Activated B cell treated with CpG ODN at 0.5 μM for 24 hours (primary cell): ENCODE measurements at regions not wholly inside any gene's neighbourhood (a gene's known extent, or its start where the extent isn't known, plus 50 kb on each side); places are given as distances from the start of the nearest gene placed in this dataset.

Experiments
- ATAC-seq: fragments of 200-7000 bp; cut with Tn5 transposase; one replicate; pipeline ENCODE4 v1.10.0; 2021; ENCODE audit warnings: low read depth, mild to moderate bottlenecking, moderate library complexity
- CTCF ChIA-PET: fragments of 350-600 bp; sonication (Branson Sonifier 250); formaldehyde crosslinking; loops from one replicate; lab custom pipeline; 2021; ENCODE audit warnings: antibody characterized with exemption; lab: Charles Lee
- POLR2A ChIA-PET: fragments of 350-600 bp; sonication (Branson Sonifier 250); formaldehyde crosslinking; loops from one replicate; lab custom pipeline; 2021; ENCODE audit warnings: antibody characterized with exemption; lab: Charles Lee
- DNase-seq: peaks from one replicate; pipeline ENCODE4 v3.0.0; 2022
- H3K27ac Mint-ChIP-seq: one replicate; pipeline ENCODE4 v1.8.0; 2020; ENCODE audit warnings: mixed read lengths
- H3K27me3 Mint-ChIP-seq: one replicate; pipeline ENCODE4 v1.8.0; 2021; ENCODE audit warnings: mixed read lengths
- H3K36me3 Mint-ChIP-seq: one replicate; pipeline ENCODE4 v1.8.0; 2021; ENCODE audit warnings: low read depth, mixed read lengths
- H3K4me1 Mint-ChIP-seq: one replicate; pipeline ENCODE4 v1.8.0; 2021; ENCODE audit warnings: mixed read lengths
- H3K4me3 Mint-ChIP-seq: one replicate; pipeline ENCODE4 v1.8.0; 2020; ENCODE audit warnings: mild to moderate bottlenecking, mixed read lengths
- H3K9me3 Mint-ChIP-seq: one replicate; pipeline ENCODE4 v1.8.0; 2020; ENCODE audit warnings: mixed read lengths
- intact Hi-C: fragments of 100-400 bp; cut with micrococcal nuclease; formaldehyde crosslinking; loops from one replicate; pipeline ENCODE4 v1.15.1; 2024
- TF ChIP-seq, protein P1 (sequence below): fragments of 200-600 bp; IDR thresholded peaks from one replicate; pipeline ENCODE4 v1.8.0; 2022; ENCODE audit warnings: antibody characterized with exemption, mild to moderate bottlenecking

DNA sequence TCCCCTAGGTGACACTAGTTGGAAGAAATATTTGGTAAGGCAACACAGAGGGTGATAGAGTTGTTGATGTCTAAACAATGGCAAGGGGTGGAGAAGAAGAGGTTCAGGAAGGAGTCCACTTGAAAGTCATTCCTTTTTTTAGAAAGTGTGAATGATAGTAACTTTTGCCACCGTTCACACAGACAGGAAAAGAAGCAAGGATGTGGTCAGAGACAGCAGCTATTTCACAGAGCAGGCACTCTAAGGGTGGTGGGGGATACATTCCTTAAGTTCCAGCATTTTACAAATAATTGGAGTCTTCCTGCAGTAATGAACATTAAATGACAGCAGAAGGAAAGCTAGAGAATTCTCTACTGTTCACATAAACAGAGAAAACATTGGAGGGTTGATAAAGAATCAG lies 75.4 kb upstream of the ZNF385D start:
- Mint-ChIP-seq H3K27me3 (no peaks in the 10 kb centered on the region), H3K36me3 (no peaks in the 10 kb centered on the region), H3K9me3 (no peaks in the 10 kb centered on the region), H3K4me3 (no peak overlapping the region), H3K27ac (no peak overlapping the region), H3K4me1 (no peaks in the 10 kb centered on the region)
- CTCF ChIA-PET: interaction anchor here (0.7 kb wide), 1 partner anchor 629 kb away, joined by 4 read pairs; no protein-coding TSS in a partner anchor
- intact Hi-C loops: no loop called here
- DNase-seq: no peak
- TF ChIP-seq, protein P1, sequence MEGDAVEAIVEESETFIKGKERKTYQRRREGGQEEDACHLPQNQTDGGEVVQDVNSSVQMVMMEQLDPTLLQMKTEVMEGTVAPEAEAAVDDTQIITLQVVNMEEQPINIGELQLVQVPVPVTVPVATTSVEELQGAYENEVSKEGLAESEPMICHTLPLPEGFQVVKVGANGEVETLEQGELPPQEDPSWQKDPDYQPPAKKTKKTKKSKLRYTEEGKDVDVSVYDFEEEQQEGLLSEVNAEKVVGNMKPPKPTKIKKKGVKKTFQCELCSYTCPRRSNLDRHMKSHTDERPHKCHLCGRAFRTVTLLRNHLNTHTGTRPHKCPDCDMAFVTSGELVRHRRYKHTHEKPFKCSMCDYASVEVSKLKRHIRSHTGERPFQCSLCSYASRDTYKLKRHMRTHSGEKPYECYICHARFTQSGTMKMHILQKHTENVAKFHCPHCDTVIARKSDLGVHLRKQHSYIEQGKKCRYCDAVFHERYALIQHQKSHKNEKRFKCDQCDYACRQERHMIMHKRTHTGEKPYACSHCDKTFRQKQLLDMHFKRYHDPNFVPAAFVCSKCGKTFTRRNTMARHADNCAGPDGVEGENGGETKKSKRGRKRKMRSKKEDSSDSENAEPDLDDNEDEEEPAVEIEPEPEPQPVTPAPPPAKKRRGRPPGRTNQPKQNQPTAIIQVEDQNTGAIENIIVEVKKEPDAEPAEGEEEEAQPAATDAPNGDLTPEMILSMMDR: no peak
- POLR2A ChIA-PET: no interaction called here
- ATAC-seq: no peak

DNA sequence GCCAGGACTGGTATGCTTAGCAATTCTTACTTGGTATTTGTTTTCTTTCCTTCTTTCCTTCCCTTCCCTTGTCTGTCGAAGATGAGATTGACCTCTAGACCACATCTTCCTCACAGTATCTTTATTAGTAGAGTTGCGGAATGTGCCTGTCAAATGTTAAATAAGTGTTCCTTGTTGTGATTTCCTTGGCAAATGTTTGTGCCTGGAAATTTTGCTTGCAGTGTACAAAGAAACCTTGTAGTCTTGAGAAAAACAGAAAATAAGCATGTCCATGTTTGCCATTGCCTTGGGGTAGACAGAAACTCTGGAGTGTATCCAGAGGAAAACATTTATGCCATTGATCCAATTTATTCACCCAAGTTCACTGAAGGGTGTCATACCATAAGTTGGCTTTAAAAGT lies 79.5 kb upstream of the ZNF385D start:
- H3K9me3 Mint-ChIP-seq: no peaks in the 10 kb centered on the region
- DNase-seq (no peak), ATAC-seq (no peak)
- TF ChIP-seq, protein P1: no peak
- no peak overlapping the region for H3K27ac Mint-ChIP-seq
- no peaks in the 10 kb centered on the region for H3K27me3 Mint-ChIP-seq
- H3K36me3 Mint-ChIP-seq: no peaks in the 10 kb centered on the region
- ChIA-PET POLR2A (no interaction called here), CTCF (no interaction called here)
- no peaks in the 10 kb centered on the region for H3K4me1 Mint-ChIP-seq
- intact Hi-C loops: no loop called here
- H3K4me3 Mint-ChIP-seq: no peak overlapping the region

DNA sequence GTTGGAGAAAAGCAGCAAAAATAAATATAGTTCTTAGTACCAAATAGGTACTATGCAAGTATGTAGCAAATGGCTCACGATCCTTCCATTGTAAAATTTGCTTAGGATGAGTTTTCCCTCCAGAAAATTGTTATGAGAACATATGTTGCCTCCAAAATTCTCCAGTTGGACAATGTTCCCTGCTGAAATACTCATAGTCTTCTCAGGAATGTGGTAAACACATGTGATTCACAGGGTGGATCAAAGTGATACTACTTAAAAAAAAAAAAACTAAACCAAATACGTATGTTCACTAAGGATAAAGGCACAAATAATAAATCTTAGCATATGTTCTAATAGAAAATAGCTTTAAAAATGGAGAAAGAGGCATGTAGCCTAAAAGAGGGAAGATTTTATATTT lies 84.3 kb upstream of the ZNF385D start:
- no peaks in the 10 kb centered on the region for H3K27me3 Mint-ChIP-seq
- DNase-seq (no peak), ATAC-seq (no peak)
- ChIA-PET CTCF (no interaction called here), POLR2A (no interaction called here)
- TF ChIP-seq, protein P1: no peak
- H3K4me3 Mint-ChIP-seq: no peak overlapping the region
- H3K27ac Mint-ChIP-seq: no peak overlapping the region
- no peaks in the 10 kb centered on the region for H3K9me3 Mint-ChIP-seq
- intact Hi-C loops: no loop called here
- H3K4me1 Mint-ChIP-seq: no peaks in the 10 kb centered on the region
- H3K36me3 Mint-ChIP-seq: no peaks in the 10 kb centered on the region

DNA sequence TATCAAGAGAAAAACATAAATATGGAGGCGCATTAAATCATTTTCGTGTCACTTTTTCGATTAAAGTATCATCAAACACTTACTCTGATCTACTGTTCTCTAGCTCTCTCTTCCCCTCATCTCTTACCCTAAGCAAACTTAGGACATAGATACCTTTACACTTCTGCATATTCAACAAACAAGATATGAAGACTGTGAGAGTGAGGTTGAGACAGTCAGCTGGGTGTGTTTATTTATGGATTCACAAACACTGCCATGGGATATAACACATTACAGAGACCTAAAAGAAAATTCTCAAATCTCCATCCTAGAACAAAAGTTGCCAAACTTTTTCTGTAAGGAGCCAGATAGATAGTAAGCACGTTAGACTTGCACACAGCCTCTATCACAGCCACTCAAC lies 85.2 kb upstream of the ZNF385D start:
- intact Hi-C loops: no loop called here
- CTCF ChIA-PET: no interaction called here
- no peaks in the 10 kb centered on the region for H3K4me1 Mint-ChIP-seq
- TF ChIP-seq, protein P1: no peak
- H3K27me3 Mint-ChIP-seq: no peaks in the 10 kb centered on the region
- no peak overlapping the region for H3K27ac Mint-ChIP-seq
- POLR2A ChIA-PET: no interaction called here
- H3K9me3 Mint-ChIP-seq: peaks cover 4% of the 10 kb centered on the region
- ATAC-seq (no peak), DNase-seq (no peak)
- H3K36me3 Mint-ChIP-seq: no peaks in the 10 kb centered on the region
- no peak overlapping the region for H3K4me3 Mint-ChIP-seq

DNA sequence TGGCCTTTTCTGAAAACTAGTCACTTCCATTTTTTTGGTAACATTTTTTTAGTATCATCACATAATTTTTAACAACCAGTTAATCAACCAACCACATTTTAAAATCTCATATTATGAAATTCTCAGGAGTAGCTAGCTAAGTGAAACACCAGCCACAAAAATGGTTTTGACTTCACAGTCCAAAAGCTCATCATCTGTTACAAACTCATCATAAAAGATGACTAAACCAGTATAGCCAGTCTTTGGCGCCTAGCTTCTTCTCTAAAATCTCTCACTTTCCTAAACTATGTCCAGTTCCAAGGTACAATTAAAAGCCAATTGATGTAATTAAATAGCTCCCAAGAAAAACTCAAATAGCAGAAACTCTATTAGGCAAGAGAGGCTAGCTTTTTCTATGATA lies 88.2 kb upstream of the ZNF385D start:
- POLR2A ChIA-PET: no interaction called here
- no peaks in the 10 kb centered on the region for H3K27me3 Mint-ChIP-seq
- H3K27ac Mint-ChIP-seq: no peak overlapping the region
- ATAC-seq (no peak), DNase-seq (no peak)
- no peaks in the 10 kb centered on the region for H3K36me3 Mint-ChIP-seq
- no peaks in the 10 kb centered on the region for H3K4me1 Mint-ChIP-seq
- intact Hi-C loops: no loop called here
- TF ChIP-seq, protein P1: no peak
- peaks cover 4% of the 10 kb centered on the region for H3K9me3 Mint-ChIP-seq
- CTCF ChIA-PET: no interaction called here
- H3K4me3 Mint-ChIP-seq: no peak overlapping the region
